B cell (primary cell): ENCODE measurements at regions not wholly inside any gene's neighbourhood (a gene's known extent, or its start where the extent isn't known, plus 50 kb on each side); places are given as distances from the start of the nearest gene placed in this dataset.

ENCODE experiments used
- EZH2 ChIP-seq: IDR thresholded peaks from 2 replicates; pipeline ENCODE4 v1.6.1; 2012; ENCODE audit warnings: borderline replicate concordance, low read depth, mild to moderate bottlenecking, moderate library complexity, low read length; ENCODE audit not compliant: insufficient read depth, poor library complexity, severe bottlenecking
- TF ChIP-seq, protein P1 (sequence below): fragments of 200-600 bp; IDR thresholded peaks from one replicate; pipeline ENCODE4 v1.8.0; 2022; ENCODE audit warnings: antibody characterized with exemption, mild to moderate bottlenecking

DNA sequence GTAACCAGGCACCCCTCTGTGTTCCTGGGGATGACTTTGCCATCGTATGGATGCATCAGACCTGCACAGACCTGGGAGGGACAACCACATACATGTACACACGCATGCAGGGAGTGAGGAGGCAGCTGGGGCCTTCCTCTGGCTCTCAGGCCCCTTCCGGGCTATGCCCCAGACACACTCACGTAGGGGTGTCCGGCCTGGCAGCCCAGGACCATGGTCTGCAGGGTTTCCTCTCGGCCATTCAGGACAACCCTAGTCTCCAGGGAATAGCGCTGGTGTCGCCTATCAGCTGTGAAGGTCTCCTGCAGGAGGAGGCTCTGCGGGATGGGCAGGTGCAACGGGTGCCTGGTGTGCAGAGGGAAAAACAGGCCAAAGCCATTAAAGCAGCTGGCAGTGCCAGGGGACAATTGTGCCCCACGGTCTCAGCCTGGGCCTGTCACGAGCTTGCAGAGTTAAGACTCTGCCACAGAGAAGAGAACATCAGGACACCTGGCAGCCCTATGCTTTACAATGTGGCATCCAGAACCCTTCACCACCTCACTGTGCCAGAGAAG, 101.4 kb downstream of the RMI2 start:
- TF ChIP-seq, protein P1, sequence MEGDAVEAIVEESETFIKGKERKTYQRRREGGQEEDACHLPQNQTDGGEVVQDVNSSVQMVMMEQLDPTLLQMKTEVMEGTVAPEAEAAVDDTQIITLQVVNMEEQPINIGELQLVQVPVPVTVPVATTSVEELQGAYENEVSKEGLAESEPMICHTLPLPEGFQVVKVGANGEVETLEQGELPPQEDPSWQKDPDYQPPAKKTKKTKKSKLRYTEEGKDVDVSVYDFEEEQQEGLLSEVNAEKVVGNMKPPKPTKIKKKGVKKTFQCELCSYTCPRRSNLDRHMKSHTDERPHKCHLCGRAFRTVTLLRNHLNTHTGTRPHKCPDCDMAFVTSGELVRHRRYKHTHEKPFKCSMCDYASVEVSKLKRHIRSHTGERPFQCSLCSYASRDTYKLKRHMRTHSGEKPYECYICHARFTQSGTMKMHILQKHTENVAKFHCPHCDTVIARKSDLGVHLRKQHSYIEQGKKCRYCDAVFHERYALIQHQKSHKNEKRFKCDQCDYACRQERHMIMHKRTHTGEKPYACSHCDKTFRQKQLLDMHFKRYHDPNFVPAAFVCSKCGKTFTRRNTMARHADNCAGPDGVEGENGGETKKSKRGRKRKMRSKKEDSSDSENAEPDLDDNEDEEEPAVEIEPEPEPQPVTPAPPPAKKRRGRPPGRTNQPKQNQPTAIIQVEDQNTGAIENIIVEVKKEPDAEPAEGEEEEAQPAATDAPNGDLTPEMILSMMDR, result no peak
- TF ChIP-seq EZH2, result no peak
